GM04504 (cell line): ENCODE measurements at regions not wholly inside any gene's neighbourhood (a gene's known extent, or its start where the extent isn't known, plus 50 kb on each side); places are given as distances from the start of the nearest gene placed in this dataset.

ENCODE experiments used
- DNase-seq: peaks from one replicate; pipeline ENCODE4 v3.0.0-alpha.2; 2012; ENCODE audit warnings: low read depth

DNA sequence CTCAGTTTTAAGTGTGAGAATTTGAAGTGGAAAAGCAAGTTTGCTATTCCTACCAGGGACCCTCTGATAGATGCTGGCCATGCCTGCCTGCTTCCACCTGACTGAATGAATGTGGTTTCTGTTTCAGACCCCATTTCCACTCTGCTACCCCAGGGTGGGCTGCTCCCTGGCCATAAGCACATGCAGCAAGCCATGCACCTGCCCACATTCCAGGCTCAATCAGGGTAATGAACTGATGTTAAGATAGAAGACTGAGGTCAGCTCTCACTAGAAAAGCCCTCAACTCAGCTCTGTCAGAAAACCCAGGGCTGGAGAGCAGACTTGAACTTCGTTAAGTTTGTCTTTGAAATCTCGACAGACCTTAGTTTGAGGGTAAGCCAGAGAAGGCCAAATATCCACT, 333.9 kb downstream of the CYRIA start:
- DNase-seq: no peak

DNA sequence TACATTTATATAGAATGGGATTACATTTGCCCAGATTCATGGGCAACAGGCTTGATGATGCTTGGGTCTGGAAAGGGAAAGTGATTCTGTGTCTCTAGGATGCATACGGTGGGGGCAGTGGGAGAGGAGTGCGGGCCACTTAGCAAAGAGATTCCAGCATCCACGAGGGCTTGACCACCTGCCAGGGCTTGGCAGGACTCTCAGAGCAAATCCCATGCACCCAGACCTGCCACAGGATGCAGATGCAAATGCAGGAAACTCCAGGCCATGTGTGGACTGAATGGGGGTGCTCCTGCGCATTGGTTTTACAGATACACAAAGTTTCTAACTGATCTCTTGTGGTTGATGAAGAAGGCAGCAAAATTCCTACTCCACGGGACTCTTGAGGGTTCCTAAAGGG, 334.7 kb downstream of the CYRIA start:
- DNase-seq: no peak

DNA sequence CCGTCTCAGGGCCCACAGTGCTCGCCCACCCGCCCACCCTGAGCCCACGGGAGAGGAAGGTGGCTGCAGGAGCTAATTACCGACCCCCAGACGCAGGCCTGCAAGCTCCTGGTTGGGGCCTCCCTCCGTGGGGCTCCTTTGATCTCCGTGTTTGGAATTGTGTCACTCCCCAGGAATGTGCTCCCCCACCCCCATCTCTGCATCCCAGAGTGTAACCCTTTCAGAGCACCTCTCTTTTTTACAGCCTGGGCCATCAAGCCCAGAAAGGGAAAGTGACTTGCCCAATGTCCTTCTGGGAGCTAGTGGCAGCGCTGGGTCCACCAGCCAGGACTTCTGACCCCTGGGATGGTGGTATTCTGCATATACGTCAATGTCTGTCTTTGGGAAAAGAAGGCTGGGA, 335.1 kb downstream of the CYRIA start:
- DNase-seq: no peak

DNA sequence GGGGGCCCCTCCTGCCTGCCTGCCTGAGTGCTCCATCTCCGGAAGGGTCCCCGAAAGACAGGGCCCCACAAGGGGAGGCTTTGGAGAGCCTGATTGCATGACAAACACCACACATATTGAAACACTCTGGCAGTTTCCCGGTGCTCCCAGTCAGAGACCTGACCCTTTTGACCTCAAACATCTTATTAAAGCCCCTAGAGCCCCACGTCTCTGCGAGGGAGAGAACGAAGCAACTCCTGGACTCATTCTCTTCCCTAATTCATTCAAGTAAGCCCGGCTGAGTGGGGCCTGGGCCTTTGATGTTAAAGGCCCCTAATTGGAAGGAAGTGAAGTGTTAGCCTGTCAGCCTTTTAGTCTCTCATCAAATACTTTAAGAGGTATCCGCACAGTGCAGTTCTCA, 335.6 kb downstream of the CYRIA start:
- no peak for DNase-seq

DNA sequence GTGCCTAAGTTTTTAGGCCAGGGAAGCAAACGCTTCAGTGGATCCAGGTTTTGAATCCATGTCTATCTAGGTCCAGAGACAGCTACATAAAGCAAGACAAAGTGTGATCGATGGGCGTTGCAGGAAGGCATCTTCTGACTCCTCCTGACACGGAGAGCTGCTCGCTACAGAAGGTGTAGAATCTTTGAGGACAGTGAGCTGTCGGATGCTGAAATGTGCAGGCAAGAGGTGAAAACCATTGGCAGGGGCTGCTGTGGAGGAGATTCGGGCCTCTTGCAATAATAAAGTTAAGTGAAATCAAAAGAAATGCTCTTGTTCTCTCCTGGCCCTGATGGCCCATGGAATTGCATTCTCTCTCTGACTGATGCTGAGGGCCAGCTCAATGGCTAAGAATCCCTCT, 336.2 kb downstream of the CYRIA start:
- no peak for DNase-seq

DNA sequence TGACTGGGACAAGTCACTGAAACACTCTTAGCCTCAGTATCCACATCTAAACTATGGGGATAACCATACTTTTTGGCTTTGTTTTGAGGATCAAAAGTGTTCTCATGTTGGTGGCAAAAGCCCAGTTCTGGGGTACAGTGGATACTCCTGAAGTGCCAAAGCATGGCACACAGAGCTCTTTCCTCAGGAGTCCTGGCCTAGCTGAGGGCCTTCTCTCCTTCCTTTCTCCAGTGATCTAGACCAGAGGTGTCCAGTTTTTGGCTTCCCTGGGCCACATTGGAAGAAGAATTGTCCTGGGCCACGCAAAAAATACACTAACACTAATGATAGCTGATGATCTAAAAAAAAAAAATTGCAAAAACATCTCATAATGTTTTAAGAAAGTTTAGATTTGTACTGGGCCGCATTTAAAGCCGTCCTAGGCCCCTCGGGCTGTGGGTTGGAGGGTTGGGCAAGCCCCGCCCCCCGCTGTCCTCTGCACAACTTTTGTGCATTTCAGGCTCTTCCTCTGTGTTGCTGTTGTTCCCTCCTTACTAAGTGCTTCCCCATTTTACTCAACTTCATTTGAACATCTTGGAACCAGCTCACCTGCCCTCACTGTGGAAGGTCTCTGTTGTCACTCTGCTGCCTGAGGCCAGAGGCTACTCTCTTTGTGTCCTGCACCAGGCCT, 337.0 kb downstream of the CYRIA start:
- DNase-seq: no peak

DNA sequence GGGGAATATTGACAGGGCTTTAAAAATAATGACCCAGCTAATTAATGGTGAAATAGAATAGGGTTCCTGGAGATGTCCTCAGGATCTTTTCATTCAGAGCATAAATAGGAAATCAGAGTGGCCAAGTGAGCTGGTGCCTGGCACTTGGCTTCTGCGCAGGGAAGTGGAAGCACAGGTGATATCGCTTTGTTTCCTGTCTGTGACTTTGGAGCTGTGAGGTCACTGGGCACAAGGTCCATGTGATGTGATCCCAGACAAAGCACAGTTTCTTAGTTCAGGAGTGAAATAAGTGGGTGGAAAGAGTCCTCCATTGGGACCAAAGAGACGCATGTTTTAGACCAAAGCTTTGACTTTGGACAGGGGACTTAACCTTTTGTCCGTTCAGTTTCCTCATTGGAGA, 338.3 kb downstream of the CYRIA start:
- no peak for DNase-seq

DNA sequence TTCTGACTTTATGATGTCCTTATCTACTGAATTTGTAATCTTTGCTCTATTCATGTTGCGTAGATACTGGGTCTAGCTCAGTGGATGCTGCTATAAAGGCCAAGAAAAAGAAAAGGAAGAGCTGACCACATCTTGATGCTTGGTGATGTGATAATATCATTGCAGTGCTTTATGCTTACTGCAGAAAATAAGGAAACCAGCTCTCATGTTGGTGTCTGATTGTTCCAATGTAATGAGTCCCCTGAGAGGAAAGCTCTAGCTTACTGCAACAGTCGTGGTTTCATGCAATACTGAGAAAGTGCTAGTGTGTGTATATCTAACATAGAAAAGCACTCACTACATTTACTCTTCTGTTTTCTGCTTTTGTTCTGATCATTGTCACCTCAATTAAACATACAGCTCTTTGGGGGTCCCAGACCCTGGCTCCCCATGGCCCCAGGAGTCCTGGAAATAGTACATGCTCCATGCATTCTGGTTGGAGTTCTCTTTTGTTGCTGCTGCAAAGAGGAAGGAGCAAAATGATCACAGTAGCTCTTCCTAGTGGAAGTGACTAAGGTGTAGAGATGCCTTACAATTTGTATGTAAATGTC, 338.8 kb downstream of the CYRIA start:
- DNase-seq: no peak

DNA sequence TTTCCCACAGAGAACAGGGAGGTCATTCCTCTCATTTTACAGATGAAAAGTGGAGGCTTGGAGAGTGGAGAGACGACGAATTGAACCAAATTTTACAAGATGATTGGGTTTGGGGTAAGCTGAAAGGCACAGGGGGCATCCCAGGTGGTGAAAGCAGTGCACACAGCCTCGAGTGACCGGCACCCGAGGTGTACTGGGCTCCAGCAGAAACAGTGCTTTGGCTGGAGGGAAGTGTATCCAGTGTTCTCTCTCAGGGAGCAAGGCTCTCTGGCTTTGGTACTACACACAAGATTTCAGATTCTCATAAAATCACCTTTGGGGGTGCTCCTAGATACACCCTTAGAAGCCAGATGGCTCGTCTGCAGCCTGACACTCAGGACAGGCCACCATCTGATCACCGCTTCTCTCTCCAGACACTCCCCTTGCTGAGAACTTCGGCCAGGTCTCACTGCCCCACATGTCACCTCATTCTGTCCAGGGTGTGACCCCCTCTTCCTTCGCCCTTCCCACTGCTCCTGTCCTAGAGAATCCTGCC, 339.6 kb downstream of the CYRIA start:
- DNase-seq: no peak

DNA sequence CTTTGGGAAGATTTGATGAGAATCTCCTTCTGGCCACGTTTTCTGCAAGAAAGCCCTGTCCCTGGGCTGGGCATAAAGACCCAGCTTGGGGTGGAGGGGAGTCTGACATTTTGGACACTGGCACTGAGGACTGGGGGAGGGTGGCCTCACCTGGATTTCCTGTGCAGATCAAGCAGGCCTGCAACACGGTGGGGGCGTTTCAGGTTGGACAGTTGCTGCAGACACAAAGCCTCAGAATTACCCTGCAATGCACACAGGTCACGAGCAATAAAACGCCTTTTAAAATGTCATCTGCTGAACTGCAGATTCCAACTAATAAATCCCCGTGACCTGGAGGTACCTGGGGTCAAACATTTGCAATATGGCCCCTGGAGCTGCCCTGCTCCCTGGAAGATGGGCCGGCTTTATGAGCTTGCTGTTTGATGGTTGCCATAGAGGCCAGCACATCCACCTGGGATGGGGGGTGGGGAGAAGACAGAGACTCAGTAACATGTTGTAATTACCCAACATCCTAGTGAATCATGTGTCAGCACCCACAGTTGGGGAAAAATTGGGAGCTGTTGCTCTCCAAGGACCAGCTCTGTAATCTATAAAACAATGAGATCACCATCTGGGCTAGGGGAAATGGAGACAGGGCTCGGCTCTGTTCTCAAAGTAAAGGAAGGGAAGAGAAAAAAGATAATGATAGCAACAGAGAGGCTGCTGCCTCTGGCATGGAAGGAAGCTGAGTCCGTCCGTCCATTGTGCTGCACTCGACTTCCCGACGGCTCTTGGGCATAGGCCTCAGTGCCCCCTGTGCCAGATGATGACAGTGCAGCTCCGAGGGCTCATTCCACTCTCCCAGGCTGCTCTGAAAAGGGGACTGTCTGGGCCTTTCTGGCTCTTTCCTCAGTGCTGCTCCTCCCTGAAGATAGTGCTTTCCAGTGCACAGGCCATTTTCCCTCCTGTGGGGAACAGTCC, 340.3 kb downstream of the CYRIA start:
- no peak for DNase-seq

DNA sequence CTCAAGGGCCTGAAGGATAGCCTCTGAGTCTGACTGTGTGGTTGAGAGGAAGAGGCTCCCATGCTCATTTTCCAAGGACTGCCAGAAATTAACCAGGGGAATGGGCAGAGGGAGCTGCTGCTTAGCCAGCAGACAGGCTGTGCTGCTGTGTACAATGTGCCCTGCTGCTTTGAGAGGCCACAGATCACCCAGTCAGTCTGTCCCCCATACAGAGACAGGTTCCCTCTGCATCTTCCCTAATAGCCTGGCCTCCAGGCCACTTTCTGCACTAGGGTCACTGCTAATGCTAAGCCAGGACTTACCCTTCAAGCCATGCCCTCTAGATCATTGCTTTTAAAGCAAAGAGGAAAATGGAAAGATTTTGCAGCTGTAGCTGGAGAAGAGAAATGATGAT, 341.1 kb downstream of the CYRIA start:
- DNase-seq: no peak

DNA sequence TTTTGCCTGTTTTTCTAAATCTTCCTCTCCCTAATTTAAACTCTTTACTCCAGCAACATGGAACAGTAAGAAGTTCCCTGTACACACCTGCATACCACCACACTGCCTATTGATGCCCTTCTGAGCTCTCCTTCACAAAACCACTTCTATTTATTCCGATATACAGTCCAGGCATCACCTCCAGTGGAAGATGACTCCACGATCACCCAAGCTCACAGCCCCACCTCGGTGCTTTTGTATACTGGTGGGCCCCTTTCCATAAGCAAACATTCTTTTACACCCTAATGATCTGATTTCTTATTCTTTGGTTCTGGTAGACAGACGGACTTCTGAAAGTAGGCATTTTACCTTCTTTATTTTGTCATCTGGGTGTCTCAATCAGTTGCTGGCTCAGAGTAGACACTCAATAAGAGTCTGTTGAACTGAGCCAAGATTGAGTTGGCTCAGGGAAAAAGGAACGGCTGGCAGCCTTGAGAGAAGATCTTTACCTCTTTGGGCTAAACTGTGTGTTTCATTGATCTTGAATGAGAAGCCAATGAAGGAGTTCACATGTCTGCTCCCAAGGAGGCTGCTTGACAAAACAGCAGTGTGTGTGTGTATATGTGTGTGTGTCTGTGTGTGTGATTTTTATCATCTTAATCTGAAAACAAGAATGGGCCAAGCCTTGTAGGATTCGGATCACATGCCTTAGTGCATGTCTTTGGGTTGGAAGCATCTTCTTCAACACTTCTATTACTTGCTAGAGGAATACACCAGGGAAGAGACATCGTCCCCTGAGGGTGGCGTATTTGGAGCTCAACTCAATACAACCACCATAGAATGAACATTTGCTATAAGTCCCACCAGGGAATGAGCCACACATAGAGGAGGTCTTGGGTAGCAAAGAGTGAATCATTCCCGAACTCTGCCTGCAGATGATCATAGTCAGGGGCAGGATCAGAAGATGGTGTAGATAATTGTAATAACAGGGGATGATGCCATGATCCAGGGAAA, 341.8 kb downstream of the CYRIA start:
- no peak for DNase-seq

DNA sequence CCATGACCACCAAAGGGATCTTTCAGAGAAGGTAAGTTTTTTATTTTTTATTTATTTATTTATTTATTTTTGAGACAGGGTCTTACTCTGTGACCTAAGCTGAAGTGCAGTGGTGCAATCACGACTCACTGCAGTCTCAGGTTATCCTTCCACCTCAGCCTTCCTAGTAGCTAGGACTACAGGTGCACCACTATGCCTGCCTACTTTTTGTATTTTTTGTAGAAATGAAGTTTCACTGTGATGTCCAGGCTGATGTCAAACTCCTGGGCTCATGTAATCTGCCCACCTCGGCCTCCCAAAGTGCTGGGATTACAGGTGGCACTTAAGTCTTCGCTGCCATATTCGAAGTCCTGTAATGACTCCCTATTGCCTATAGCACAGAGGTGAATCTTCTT, 342.5 kb downstream of the CYRIA start:
- no peak for DNase-seq

DNA sequence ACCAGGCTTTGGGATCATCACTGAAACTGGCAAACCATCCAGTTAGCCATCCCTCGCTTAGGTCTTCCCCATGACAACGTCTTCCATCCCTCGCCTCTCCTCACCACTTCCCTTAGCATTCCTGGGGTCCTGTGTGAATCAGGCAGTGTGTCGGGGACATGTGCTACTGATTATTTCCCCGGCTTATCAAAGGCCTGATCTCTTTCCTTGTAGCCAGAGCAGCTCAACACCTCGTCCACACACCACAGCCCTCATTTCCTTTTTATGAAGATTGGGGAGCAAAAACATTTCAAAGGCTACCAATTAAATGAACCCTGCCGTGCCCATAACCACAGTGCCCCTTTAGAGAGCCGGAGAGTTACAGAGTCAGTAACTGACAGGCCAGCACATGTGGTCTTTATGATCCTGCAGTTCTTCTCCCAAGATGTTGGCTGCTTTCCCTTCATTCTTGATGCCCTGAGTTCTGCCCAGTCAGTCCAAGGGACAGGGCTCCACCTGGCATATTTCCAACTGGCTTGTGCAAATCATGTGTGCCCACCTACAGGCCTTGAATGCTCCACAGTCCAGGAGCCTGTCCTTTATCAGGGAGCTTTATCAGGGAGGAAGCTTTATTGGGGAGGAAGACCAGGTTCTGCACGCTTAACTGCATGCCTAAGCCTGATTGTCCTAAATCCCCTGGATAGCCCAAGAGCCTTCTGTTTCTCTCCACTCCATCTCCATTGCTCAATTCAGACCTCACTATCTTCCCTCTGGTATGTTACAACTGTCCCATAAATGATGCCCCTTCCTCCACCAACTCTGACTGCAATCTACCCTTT, 343.1 kb downstream of the CYRIA start:
- DNase-seq: no peak

DNA sequence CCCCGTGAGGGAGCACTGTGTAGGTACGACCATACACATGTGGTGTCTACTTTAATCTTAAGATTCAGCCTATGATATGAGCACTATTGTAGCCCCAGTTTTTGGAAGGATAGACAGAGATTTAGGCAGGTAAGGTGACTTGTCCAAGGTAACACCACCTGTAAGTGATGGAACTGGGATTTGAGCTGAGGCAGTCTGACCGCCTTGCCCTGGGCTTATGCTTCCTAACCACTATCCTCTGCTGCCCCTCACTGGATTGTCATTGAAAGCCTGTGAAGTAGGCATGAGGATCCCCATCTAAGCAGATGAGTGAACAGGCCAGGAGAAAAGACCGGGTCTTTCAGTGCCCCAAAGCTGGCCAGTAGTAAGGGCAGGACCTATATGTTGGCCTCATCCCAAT, 343.8 kb downstream of the CYRIA start:
- no peak for DNase-seq

DNA sequence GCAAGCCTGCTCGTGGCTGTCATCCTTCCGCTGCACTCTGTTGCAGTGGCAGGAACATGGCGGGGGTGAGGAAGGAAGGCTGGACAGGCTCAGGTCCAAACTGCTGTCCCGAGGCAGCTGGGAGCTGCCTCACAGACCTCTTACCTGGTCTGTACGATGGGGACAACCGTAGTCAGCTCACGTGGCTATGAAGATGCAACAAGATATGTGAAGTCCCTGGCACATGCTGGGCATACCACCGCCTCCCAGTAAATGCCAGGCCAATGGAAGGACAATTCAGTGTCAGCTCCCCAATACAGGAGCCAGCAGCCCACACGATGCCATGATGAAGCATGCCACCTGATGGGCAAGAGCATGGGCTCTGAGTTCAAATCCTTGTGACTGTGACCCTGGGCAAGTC, 344.4 kb downstream of the CYRIA start:
- no peak for DNase-seq

DNA sequence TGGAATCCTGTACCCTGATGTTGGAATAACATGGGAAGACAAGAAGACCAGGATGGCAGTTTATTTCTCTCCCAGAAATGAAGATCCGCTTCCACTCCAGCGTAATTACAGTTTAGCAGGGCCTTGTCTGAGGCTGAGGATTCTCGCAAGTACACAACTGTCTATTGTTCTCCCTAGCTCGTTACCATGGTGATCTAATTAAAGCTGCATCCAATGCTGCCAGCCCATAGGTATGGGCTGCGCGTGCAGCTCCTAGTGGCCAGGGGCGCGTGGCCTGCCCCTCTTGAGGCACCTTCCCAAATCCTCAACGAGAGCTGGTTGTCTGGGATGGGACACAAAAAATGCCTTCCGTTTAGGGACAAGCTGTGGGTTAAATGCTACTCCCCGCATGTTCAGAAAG, 344.9 kb downstream of the CYRIA start:
- DNase-seq: no peak

DNA sequence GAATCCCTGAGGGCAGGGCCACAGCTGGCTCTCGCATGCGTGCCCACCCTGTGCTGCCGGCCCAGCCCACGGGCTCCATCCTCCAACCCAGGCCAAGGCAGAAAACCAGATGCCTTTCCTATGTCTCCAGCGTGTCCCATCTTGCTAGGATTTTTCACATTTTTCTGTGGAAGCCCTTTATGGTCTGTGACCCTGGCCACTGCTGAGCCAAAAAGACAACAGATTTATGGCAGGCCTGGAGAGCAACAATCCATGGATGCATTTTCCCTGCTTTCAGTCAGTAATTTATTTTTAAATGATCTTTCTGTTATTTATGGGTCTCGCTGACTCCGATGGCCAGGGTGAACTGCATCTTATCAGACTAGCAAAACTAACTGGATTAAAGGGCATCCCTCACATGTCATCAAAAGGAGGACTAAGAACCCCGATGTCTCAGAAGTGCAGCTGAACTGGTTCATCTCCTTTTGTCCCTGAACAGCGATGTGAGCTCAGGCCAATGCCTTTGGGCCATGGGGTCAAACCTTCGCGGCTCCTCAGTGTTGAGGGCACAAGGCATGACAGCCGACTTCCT, 346.0 kb downstream of the CYRIA start:
- no peak for DNase-seq

DNA sequence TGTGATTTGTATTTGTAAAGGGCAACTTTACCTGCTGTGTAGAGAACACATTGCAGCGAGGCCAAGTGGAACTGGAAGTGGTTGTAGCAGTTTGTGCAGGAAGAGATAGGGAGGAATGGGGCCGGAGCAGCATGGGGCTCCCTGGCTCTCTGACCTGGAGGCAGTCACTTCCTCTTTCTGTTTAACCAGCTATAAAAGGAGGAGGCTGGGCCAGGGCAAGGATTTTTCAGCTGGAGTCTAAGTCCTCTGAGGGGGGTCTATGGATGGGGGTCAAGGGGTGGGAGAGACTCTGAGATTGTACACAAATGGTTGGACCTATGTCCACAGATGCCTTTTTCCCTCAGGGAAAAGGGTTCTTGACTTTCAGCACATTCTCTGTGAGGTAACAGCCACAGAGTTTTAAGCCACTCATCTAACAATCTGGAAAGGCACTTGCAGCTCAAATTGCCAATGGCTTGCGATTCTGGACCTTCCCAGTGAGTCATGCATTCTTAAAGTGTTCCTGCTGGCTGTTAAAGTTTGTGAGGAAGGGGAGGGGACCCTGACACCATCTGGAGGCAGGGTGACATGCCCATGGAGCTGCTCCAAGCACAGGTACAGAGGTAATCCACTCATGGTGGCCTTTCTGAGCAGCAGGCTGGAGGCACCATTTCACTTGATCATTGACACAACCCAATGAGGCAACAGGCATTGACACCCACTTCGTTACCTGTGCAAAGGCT, 347.0 kb downstream of the CYRIA start:
- DNase-seq: no peak

DNA sequence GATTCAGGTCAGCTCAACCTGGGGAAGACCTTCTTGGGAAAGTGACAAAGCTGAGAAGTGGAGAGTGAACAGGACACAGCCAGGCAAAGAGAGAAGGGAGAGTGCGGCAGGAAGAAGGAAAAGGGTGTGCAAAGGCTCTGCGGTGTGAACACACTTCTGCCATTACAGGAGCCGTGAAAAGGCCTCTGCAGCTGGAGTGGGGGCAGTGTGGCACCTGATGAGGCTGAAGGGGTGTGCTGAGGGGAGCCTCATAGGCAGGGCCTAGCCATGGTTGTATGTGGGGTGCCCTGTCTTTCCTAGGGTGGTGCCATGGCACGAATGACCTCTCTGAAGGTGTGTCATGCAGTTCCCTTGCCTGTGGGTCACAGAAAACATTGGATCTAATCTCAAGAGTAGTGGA, 347.6 kb downstream of the CYRIA start:
- no peak for DNase-seq
